Heart left ventricle (tissue), 16 donors: ENCODE measurements at regions not wholly inside any gene's neighbourhood (a gene's known extent, or its start where the extent isn't known, plus 50 kb on each side); places are given as distances from the start of the nearest gene placed in this dataset.

Source experiments
- ATAC-seq, 4 donors: fragments of 200-7000 bp; cut with Tn5 transposase; one replicate each; pipeline ENCODE4 v1.9.1; 2020 to 2022; ENCODE audit warnings: moderate library complexity in 4 of 4, mild to moderate bottlenecking in 3 of 4, moderate number of reproducible peaks in 1 of 4
- DNase-seq, 5 donors: peaks; one replicate each; pipeline ENCODE4 v3.0.0-alpha.2; 2020
- H3K27ac ChIP-seq, 12 donors: fragments of 200-600 bp; sonication (generic) in 4 of 12; one replicate each; pipeline versions ENCODE4 v1.5.0 to v1.8.0; 2016 to 2022; ENCODE audit warnings: mild to moderate bottlenecking in 2 of 12
- H3K27me3 ChIP-seq, 9 donors: fragments of 200-600 bp; sonication (generic) in 2 of 9; one replicate each; pipeline versions ENCODE4 v1.5.1 to v1.8.0; 2016 to 2022; ENCODE audit warnings: mild to moderate bottlenecking in 3 of 9
- H3K36me3 ChIP-seq, 9 donors: fragments of 200-600 bp; sonication (generic) in 2 of 9; one replicate each; pipeline versions ENCODE4 v1.5.0 to v1.8.0; 2018 to 2022; ENCODE audit warnings: mild to moderate bottlenecking in 2 of 9
- H3K4me1 ChIP-seq, 12 donors: fragments of 200-600 bp; sonication (generic) in 4 of 12; one replicate each; pipeline versions ENCODE4 v1.5.0 to v1.8.0; 2016 to 2022; ENCODE audit warnings: mild to moderate bottlenecking in 3 of 12
- H3K4me3 ChIP-seq, 12 donors: fragments of 200-600 bp; sonication (generic) in 4 of 12; one replicate each; pipeline versions ENCODE4 v1.5.0 to v1.8.0; 2017 to 2022; ENCODE audit warnings: mild to moderate bottlenecking in 9 of 12, moderate library complexity in 4 of 12
- H3K9me3 ChIP-seq, 12 donors: fragments of 200-600 bp; sonication (generic) in 4 of 12; one replicate each; pipeline versions ENCODE4 v1.5.0 to v1.8.0; 2016 to 2022; ENCODE audit warnings: mild to moderate bottlenecking in 1 of 12
- POLR2A ChIP-seq, 2 donors: fragments of 450-650 bp; IDR thresholded peaks; one replicate each; pipeline ENCODE4 v1.6.1; 2017; ENCODE audit warnings: antibody characterized with exemption in 2 of 2, mild to moderate bottlenecking in 2 of 2, moderate library complexity in 2 of 2
- WGBS, 4 donors: extraction: QIAGEN DNeasy Blood & Tissue Kit in 2 of 4; methylation state at CpG; one replicate each; pipeline versions ENCODE4 v1.1.5 to v1.1.7; 2013 to 2018; 5-methylcytosine and 5-hydroxymethylcytosine counted together
- intact Hi-C, 10 donors: fragments of 100-400 bp; cut with DNase I; formaldehyde crosslinking; loops; one replicate each; pipeline versions ENCODE4 v1.11.1 to v1.14.2; 2022
- TF ChIP-seq, protein P1 (sequence below), 12 donors: fragments of 200-600 bp; sonication (generic) in 4 of 12; IDR thresholded peaks; one replicate each; pipeline versions ENCODE4 v1.5.0 to v1.8.0; 2018 to 2022; ENCODE audit warnings: antibody characterized with exemption in 12 of 12, mild to moderate bottlenecking in 5 of 12
- donor health status: ischemic (EF 13 %, LVEDD 7.1; RV severe dilation, severe dysfunction).
- donor health status: healthy with polysubstance abuse.
- donor health status: DM: no; HTN: yes; CAD: no.
- donor health status: DM: no; HTN: no; CAD: no.
- donor health status: ischemic (EF 25% LVEDD 6.9; RV normal size, moderate dysfunction).
- donor health status: ischemic (EF 25% LVEDD 5.7; RV mildly dilated, moderate dysfunction).
- donor health status: healthy.
- donor health status: DM: yes; HTN: yes; CAD: no.
- donor health status: ischemic (EF 35%, LVEDD 5.7; RV mildly dilated, moderate dysfunction).
- donor health status: nonischemic (EF 11% LVEDD 7.7; RV severe dilation, severe dysfunction).
- donor health status: DM: yes; HTN: yes; CAD: no.
- donor health status: PGD.
- donor health status: ischemic (EF 29% LVEDD 5.4; RV normal size, mild dysfunction).
- donor health status: nonischemic (EF 23%, LVEDD 6.1; RV moderate dilation, normal function).

DNA sequence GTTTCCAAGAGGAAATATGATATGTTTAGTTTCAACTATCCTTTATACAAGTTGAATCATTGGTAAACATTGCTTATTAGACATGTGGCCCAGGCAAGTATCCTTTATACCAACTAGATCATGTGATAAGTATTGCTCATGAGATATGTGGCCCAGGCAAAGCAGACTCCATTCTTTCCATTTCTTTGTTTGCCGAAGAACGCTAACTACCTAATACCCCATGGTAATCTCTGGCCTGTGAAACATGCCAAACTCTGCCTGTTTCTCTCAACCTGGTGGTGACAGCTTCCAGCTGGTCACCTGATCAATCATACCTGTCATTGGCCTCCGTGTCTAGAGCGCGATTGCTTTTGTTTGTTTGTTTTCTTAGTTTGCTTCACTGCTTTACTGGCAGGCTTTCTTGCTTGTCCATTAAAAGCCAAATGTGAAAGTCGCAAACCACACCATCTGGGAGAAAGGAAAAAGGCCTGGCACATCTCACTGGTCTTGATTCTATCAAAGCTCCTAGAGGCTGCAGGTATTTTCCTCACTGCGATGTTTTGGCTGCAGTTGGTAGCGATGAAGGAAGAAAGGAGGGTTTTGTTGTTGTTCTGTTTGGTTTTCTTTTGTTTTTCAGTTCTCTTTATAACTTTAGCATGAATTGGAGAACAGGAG lies 686.2 kb downstream of the KCNJ2 start:
- H3K27ac ChIP-seq: no peak overlapping the region
- no peak for DNase-seq
- no peaks in the 10 kb centered on the region for H3K9me3 ChIP-seq
- intact Hi-C loops: no loop called here
- no peaks in the 10 kb centered on the region for H3K36me3 ChIP-seq
- no peak overlapping the region for H3K4me3 ChIP-seq
- no peaks in the 10 kb centered on the region for H3K27me3 ChIP-seq
- ATAC-seq: no peak
- H3K4me1 ChIP-seq: no peaks in the 10 kb centered on the region
- TF ChIP-seq, protein P1, sequence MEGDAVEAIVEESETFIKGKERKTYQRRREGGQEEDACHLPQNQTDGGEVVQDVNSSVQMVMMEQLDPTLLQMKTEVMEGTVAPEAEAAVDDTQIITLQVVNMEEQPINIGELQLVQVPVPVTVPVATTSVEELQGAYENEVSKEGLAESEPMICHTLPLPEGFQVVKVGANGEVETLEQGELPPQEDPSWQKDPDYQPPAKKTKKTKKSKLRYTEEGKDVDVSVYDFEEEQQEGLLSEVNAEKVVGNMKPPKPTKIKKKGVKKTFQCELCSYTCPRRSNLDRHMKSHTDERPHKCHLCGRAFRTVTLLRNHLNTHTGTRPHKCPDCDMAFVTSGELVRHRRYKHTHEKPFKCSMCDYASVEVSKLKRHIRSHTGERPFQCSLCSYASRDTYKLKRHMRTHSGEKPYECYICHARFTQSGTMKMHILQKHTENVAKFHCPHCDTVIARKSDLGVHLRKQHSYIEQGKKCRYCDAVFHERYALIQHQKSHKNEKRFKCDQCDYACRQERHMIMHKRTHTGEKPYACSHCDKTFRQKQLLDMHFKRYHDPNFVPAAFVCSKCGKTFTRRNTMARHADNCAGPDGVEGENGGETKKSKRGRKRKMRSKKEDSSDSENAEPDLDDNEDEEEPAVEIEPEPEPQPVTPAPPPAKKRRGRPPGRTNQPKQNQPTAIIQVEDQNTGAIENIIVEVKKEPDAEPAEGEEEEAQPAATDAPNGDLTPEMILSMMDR (IDR thresholded peaks at IDR 0.05): no peak
- TF ChIP-seq POLR2A (IDR thresholded peaks at IDR 0.05): no peak
- WGBS, 4 donors: 47 to 58% (median 50%) methylated on average over 8 of the region's 8 CpGs

DNA sequence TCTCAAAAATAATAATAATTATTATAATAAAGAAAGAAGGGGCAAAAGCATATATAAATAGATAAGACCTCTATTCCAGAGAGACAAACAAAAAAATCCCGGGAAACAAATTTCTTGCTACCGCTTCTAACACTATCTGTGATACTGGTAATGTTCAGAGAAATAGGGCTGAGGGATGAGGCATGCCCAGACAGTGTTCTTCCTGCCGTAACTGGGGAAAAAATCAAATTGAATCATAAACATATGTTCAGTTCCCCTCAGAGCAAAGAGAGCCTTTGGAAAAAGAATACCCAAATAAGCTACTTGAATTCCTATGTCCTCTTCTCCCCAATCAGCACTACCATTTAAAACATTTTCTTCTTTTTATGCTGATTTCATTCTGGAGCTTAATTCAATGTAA lies 688.0 kb downstream of the KCNJ2 start:
- Histone ChIP-seq H3K4me1 (no peaks in the 10 kb centered on the region), H3K9me3 (no peaks in the 10 kb centered on the region), H3K36me3 (no peaks in the 10 kb centered on the region), H3K27me3 (no peaks in the 10 kb centered on the region), H3K27ac (no peak overlapping the region), H3K4me3 (no peak overlapping the region)
- DNase-seq: no peak
- no peak for ATAC-seq
- intact Hi-C loops: no loop called here
- TF ChIP-seq, protein P1 (IDR thresholded peaks at IDR 0.05): no peak
- no peak for TF ChIP-seq POLR2A (IDR thresholded peaks at IDR 0.05)
- WGBS, 4 donors: 86 to 90% (median 87%) methylated on average over 3 of the region's 3 CpGs

DNA sequence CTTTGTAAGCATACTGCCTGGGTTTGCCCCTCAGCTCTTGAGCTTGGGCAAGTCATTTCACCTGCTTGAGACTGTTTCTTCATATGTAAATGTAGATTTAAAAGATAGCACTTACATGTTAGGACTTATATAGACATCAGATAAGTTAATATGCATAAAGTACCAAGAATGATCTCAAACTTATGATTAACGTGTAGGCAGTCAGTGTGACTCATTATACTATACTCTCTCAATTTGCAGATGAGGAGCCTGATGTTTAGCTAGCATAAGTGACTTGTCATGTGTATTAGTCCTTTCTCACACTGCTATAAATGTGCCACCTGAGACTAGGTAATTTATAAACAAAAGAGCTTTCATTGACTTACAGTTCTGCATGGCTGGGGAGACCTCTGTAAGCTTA lies 690.5 kb downstream of the KCNJ2 start:
- TF ChIP-seq, protein P1 (IDR thresholded peaks at IDR 0.05): no peak
- no peak for TF ChIP-seq POLR2A (IDR thresholded peaks at IDR 0.05)
- no peaks in the 10 kb centered on the region for H3K4me1 ChIP-seq
- WGBS, 4 donors: 63 to 93% (median 76%) methylated on average over 1 of the region's 1 CpG
- H3K27me3 ChIP-seq: no peaks in the 10 kb centered on the region
- intact Hi-C loops: no loop called here
- H3K27ac ChIP-seq: no peak overlapping the region
- ATAC-seq: no peak
- H3K4me3 ChIP-seq: no peak overlapping the region
- H3K36me3 ChIP-seq: no peaks in the 10 kb centered on the region
- no peaks in the 10 kb centered on the region for H3K9me3 ChIP-seq
- no peak for DNase-seq

DNA sequence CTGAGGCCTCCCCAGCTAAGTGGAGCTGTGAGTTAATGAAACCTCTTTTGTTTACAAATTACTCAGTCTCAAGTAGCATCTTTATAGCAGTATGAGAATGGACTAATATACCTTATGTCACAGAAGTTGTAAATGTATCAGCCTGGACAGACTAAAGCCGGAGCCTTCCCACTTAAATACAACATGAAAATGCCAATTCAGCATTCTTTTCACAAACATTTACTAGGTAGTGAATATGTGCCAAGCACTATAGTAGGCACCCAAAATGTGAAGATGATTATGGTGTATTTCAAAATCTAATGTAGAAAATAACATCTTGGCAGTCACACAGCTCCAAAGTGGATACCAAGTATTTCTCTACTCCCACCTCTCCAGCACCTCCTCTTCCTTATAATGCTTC lies 693.0 kb downstream of the KCNJ2 start:
- Histone ChIP-seq H3K4me3 (no peak overlapping the region), H3K36me3 (no peaks in the 10 kb centered on the region), H3K27me3 (no peaks in the 10 kb centered on the region), H3K4me1 (no peaks in the 10 kb centered on the region), H3K9me3 (no peaks in the 10 kb centered on the region), H3K27ac (no peak overlapping the region)
- WGBS, 4 donors: 80 to 100% (median 89%) methylated on average over 1 of the region's 1 CpG
- DNase-seq (no peak), ATAC-seq (no peak)
- TF ChIP-seq POLR2A (IDR thresholded peaks at IDR 0.05): no peak
- TF ChIP-seq, protein P1 (IDR thresholded peaks at IDR 0.05): no peak
- intact Hi-C loops: no loop called here
